Epithelial cell of esophagus (primary cell): ENCODE measurements at regions not wholly inside any gene's neighbourhood (a gene's known extent, or its start where the extent isn't known, plus 50 kb on each side); places are given as distances from the start of the nearest gene placed in this dataset.

Experiments
- DNase-seq: peaks from one replicate; pipeline ENCODE4 v3.0.0; 2010; ENCODE audit warnings: low read depth
- H3K4me3 ChIP-seq: 2 replicates; pipeline ENCODE4 v1.5.1; 2011; ENCODE audit warnings: mild to moderate bottlenecking, low read length, control low read depth
- TF ChIP-seq, protein P1 (sequence below): IDR thresholded peaks from 2 replicates; pipeline ENCODE4 v1.5.1; 2011; ENCODE audit warnings: low read depth, mild to moderate bottlenecking, low read length, control low read depth, inconsistent platforms; ENCODE audit not compliant: insufficient read depth; ENCODE audit errors: missing control alignments

DNA sequence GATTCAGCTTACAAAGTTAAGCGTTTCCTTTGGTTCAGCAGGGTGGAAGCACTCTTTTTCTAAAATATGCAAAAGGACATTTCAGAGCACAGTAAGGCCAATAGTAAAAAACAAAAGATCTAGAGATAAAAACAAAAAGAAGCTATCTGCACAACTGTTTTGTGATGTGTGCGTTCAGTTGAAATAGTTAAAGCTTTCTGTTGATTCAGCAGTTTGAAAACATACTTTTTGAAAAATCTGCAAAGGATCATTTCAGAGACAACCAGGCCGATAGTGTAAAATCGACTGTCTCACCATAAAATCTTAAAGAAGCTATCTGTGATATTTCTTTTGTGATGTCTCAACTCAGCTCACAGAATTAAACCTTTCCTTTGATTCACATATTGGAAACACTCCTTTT, 300.0 kb upstream of the ALG10B start:
- H3K4me3 ChIP-seq: no peak overlapping the region
- TF ChIP-seq, protein P1, sequence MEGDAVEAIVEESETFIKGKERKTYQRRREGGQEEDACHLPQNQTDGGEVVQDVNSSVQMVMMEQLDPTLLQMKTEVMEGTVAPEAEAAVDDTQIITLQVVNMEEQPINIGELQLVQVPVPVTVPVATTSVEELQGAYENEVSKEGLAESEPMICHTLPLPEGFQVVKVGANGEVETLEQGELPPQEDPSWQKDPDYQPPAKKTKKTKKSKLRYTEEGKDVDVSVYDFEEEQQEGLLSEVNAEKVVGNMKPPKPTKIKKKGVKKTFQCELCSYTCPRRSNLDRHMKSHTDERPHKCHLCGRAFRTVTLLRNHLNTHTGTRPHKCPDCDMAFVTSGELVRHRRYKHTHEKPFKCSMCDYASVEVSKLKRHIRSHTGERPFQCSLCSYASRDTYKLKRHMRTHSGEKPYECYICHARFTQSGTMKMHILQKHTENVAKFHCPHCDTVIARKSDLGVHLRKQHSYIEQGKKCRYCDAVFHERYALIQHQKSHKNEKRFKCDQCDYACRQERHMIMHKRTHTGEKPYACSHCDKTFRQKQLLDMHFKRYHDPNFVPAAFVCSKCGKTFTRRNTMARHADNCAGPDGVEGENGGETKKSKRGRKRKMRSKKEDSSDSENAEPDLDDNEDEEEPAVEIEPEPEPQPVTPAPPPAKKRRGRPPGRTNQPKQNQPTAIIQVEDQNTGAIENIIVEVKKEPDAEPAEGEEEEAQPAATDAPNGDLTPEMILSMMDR: no peak
- no peak for DNase-seq

DNA sequence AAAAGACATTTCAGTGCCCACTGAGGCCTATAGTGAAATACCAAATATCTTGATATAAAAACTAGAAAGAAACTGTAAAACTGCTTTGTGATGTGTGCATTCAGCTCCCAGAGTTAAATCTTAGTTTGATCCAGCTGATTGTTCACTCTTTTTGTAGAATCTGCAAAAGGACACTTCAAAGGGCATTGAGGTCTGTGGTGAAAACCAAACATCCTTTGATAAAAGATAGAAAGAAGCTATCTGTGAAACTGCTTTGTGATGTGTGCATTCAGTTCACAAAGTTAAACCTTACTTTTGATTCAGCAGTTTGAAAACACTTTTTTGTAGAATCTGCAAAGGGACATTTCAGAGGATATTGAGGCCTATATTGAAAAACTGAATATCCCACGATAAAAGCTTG, 290.7 kb upstream of the ALG10B start:
- DNase-seq: no peak
- TF ChIP-seq, protein P1: no peak
- H3K4me3 ChIP-seq: no peak overlapping the region

DNA sequence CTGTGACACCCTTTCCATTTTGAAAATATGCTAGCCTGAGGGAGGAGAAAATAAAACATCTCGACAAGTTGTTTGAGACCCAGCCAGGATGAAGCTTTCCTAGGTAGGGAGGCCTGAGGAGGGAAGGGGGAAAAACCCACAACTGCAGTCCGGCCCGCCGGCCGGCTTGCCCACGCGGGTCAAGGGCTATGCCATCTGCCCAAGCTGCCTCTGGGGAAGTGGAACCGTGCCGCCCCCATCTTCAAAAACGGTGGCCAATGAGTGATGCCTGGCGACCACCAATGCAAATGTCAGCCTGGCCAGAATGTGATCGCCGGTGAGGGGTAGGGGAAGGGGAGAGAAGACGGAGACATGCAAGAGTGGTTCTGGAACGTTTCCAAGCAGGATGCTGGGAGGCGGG, 263.5 kb upstream of the ALG10B start:
- no peak for DNase-seq
- H3K4me3 ChIP-seq: no peak overlapping the region
- TF ChIP-seq, protein P1: no peak

DNA sequence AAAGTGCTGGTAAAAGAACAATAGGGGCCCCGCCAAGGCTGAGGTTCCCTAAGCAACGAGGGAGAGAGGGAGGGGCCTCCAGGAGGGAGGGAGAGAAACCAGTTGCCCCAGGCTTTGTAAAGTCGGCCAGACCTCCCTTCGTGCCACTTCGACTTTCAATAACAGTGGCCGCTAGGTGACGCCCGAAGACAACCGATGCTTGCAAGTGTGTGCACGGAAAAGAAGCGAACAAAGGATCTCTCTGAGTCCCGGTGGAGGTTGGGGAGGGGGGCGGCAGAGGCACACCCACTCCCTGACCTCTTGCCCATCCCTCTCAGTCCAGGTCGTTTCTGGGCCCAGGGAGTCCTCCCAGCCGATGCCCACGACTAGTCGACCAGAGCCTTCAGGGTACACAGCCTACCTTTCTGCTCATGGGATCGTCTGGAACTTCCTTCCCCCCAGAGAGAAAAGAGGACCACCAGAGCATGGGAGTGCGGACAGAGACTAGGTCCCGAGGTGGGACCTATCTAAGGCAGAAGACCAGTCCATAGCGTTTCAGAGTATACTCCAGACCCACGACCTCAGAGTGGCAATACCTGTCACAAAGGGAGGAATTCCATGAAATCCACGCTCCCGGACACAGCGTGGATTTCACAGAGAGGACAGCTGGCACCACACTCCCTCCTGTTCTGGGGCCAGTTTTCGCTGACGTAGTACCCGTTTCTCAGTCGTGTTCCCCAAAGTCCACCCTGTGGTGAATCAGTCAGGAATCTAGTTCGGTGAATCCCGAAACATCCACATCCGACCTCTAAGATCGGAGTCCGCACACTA, 262.7 kb upstream of the ALG10B start:
- peak; percentile 46 for DNase-seq
- H3K4me3 ChIP-seq: no peak overlapping the region
- TF ChIP-seq, protein P1: no peak

DNA sequence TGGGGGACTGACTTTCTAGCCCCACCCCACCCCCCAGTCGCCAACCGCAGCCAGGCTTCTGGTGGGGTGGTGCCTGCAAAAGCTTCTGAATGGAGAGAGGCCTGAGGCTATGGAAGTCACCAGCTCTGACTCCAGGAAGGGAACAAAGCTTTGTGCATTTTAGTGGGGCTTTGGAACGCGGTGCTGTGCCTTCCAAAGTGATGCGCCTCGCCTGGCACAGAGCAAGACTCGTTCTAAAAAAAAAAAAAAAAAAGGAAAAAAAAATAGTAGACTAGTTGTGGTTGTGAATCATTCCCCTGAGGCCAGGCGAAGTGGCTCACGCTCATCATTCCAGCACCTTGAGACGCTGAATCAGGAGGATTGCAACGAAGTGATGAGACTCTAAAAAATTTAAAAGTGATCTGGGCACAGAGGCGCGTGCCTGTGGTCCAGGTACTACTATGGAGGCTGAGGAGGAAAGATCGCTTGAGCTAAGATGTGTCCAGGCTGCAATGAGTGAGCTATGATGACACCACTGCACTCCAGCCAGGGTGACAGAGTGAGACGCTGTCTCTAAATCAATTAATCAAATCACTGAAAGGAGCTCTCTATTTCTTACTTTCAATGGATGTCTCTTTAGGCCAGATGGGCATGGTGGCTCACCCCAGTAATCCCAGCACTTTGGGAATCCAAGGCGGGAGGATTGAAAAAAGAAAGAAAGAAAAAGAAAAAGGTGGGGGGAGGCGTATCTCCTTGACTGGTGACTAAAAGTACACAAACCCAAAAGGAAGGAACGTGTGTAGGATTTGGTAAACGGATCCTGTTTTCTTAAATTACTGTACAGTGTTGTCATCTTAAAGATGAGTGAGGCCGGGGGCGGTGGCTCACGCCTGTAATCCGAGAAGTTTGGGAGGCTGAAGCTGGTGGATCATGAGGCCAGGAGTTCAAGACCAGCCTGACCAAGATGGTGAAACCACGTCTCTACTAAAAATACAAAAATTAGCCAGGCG, 259.6 kb upstream of the ALG10B start:
- TF ChIP-seq, protein P1: no peak
- DNase-seq: peak; percentile 64
- no peak overlapping the region for H3K4me3 ChIP-seq

DNA sequence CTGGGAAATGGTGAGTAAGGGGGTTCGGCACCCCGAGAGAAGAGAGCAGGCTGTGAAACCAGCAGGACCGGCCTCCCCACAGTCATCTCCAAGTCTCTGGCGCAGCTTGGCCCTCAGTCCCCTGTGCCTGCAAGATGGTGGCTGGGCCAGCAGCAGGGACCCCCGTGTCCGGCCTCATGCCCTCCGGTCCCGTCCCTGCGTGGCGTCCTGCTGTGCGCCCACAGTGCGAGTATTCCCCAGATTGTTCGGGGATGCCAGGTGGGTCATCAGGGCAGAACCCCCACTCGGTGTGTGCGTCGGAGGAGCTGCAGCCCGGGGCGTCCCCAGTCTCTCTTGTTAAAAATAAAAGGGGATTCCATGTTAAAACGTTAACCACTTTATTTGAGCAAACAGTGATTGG, 216.9 kb upstream of the ALG10B start:
- TF ChIP-seq, protein P1: no peak
- no peak overlapping the region for H3K4me3 ChIP-seq

More for the DNA sequence above, 216.9 kb upstream of the ALG10B start:
- no peak for DNase-seq
